Liver (tissue), 7 donors: ENCODE measurements at regions not wholly inside any gene's neighbourhood (a gene's known extent, or its start where the extent isn't known, plus 50 kb on each side); places are given as distances from the start of the nearest gene placed in this dataset.

Experiments used
- DNase-seq: peaks from one replicate; pipeline ENCODE4 v3.0.0-alpha.2; 2017; ENCODE audit warnings: low spot score
- H3K27ac ChIP-seq, 2 donors: one replicate each; pipeline ENCODE4 v1.7.0; 2013; ENCODE audit warnings: inconsistent platforms in 2 of 2, low read length in 2 of 2, control low read depth in 1 of 2, low read depth in 1 of 2, mild to moderate bottlenecking in 1 of 2
- H3K27me3 ChIP-seq, 4 donors: one replicate each; pipeline versions ENCODE4 v1.6.1 to v1.7.0; 2013; ENCODE audit warnings: low read length in 3 of 4, inconsistent platforms in 1 of 4, mild to moderate bottlenecking in 1 of 4, moderate library complexity in 1 of 4; ENCODE audit not compliant: control insufficient read depth in 4 of 4, insufficient read depth in 4 of 4
- H3K36me3 ChIP-seq, 4 donors: one replicate each; pipeline versions ENCODE4 v1.6.1 to v1.7.0; 2013; ENCODE audit warnings: low read length in 3 of 4, mild to moderate bottlenecking in 3 of 4, low read depth in 1 of 4, moderate library complexity in 1 of 4; ENCODE audit not compliant: control insufficient read depth in 4 of 4, insufficient read depth in 3 of 4
- H3K4me1 ChIP-seq, 4 donors: one replicate each; pipeline versions ENCODE4 v1.6.1 to v1.7.0; 2013; ENCODE audit warnings: low read length in 3 of 4, mild to moderate bottlenecking in 3 of 4, moderate library complexity in 1 of 4; ENCODE audit not compliant: control insufficient read depth in 4 of 4, insufficient read depth in 4 of 4
- H3K4me3 ChIP-seq, 3 donors: one replicate each; pipeline versions ENCODE4 v1.6.1 to v1.7.0; 2013; ENCODE audit warnings: low read length in 3 of 3, control low read depth in 1 of 3, low read depth in 1 of 3, mild to moderate bottlenecking in 1 of 3
- H3K9ac ChIP-seq, 2 donors: one replicate each; pipeline ENCODE4 v1.7.0; 2013; ENCODE audit warnings: low read length in 2 of 2, mild to moderate bottlenecking in 2 of 2, moderate library complexity in 2 of 2, control low read depth in 1 of 2, low read depth in 1 of 2
- H3K9me3 ChIP-seq, 4 donors: one replicate each; pipeline versions ENCODE4 v1.6.1 to v1.7.0; 2013; ENCODE audit warnings: low read length in 3 of 4; ENCODE audit not compliant: control insufficient read depth in 4 of 4
- EGR1 ChIP-seq, 2 donors: IDR thresholded peaks; 2 replicates each; pipeline ENCODE4 v1.6.1; 2016 to 2018; ENCODE audit warnings: antibody characterized with exemption in 2 of 2, low read depth in 2 of 2
- FOXA1 ChIP-seq: IDR thresholded peaks from 2 replicates; pipeline ENCODE4 v1.6.1; 2016; ENCODE audit warnings: antibody characterized with exemption
- HNF4G ChIP-seq: IDR thresholded peaks from 2 replicates; pipeline ENCODE4 v1.6.1; 2016; ENCODE audit warnings: antibody characterized with exemption
- JUND ChIP-seq, 2 donors: IDR thresholded peaks; 2 replicates each; pipeline ENCODE4 v1.6.1; 2016; ENCODE audit warnings: antibody characterized with exemption in 2 of 2
- REST ChIP-seq: IDR thresholded peaks from 2 replicates; pipeline ENCODE4 v1.6.1; 2016; ENCODE audit warnings: antibody characterized with exemption, mild to moderate bottlenecking
- RXRA ChIP-seq, 2 donors: IDR thresholded peaks; 2 replicates each; pipeline ENCODE4 v1.6.1; 2017 to 2018; ENCODE audit warnings: antibody characterized with exemption in 2 of 2, mild to moderate bottlenecking in 1 of 2
- TAF1 ChIP-seq: conservative IDR thresholded peaks from 2 replicates; pipeline ENCODE4 v1.6.1; 2016; ENCODE audit warnings: antibody characterized with exemption, mild to moderate bottlenecking
- ZBTB33 ChIP-seq: IDR thresholded peaks from 2 replicates; pipeline ENCODE4 v1.6.1; 2016; ENCODE audit warnings: antibody characterized with exemption
- WGBS: extraction: QIAGEN DNeasy Blood & Tissue Kit; methylation state at CpG from one replicate; pipeline ENCODE4 v1.1.7; 2013; 5-methylcytosine and 5-hydroxymethylcytosine counted together
- donor health status: healthy.
- donor health status: healthy.
- donor health status: healthy.
- donor health status: healthy.

GRCh38 chr1:87197641-87198040 is 131.0 kb upstream of the LMO4 start:
- WGBS: 81% methylated on average over 2 of the region's 2 CpGs
- no peak for DNase-seq
- H3K27ac ChIP-seq: no peak overlapping the region
- peaks cover 0 to 4% (median 1%) of the 10 kb centered on the region in 4 donors for H3K27me3 ChIP-seq
- TF ChIP-seq FOXA1 (no peak), HNF4G (no peak)
- peaks cover 0 to 3% (median under 1%) of the 10 kb centered on the region in 4 donors for H3K9me3 ChIP-seq
- H3K4me1 ChIP-seq: no peaks in the 10 kb centered on the region
- H3K36me3 ChIP-seq: no peaks in the 10 kb centered on the region
- H3K9ac ChIP-seq: no peak overlapping the region
- H3K4me3 ChIP-seq: no peak overlapping the region

- no peaks in the 10 kb centered on the region for H3K4me1 ChIP-seq
- DNase-seq: no peak
- WGBS: 56% methylated on average over 10 of the region's 10 CpGs
- no peaks in the 10 kb centered on the region for H3K36me3 ChIP-seq
- no peak for TF ChIP-seq TAF1
- TF ChIP-seq REST: no peak
- peaks cover 0 to 4% (median 1%) of the 10 kb centered on the region in 4 donors for H3K27me3 ChIP-seq
- no peak overlapping the region for H3K9ac ChIP-seq
- no peak overlapping the region for H3K4me3 ChIP-seq
- H3K27ac ChIP-seq: no peak overlapping the region
- H3K9me3 ChIP-seq: peaks cover 0 to 2% (median 0%) of the 10 kb centered on the region in 4 donors
Measured at GRCh38 chr1:87200875-87201638, 127.6 kb upstream of the LMO4 start.

- no peak overlapping the region for H3K4me3 ChIP-seq
- H3K27me3 ChIP-seq: peaks cover 0 to 4% (median 1%) of the 10 kb centered on the region in 4 donors
- peaks cover 0 to 2% (median 0%) of the 10 kb centered on the region in 4 donors for H3K9me3 ChIP-seq
- H3K27ac ChIP-seq: no peak overlapping the region
- H3K36me3 ChIP-seq: no peaks in the 10 kb centered on the region
- TF ChIP-seq EGR1 (IDR thresholded peaks at IDR 0.05; ENCODE audit: low read depth in 2 of 2) (no peak), RXRA (IDR thresholded peaks at IDR 0.05) (no peak), REST (no peak), JUND (IDR thresholded peaks at IDR 0.05) (no peak), ZBTB33 (no peak)
- H3K4me1 ChIP-seq: no peaks in the 10 kb centered on the region
- no peak overlapping the region for H3K9ac ChIP-seq
- 84% methylated on average over 9 of the region's 9 CpGs for WGBS
- DNase-seq: no peak
Measured at GRCh38 chr1:87201768-87202167, 126.9 kb upstream of the LMO4 start.
